Ammon's horn (tissue), 1 donor: ENCODE measurements at regions not wholly inside any gene's neighbourhood (a gene's known extent, or its start where the extent isn't known, plus 50 kb on each side); places are given as distances from the start of the nearest gene placed in this dataset.
A peak's percentile ranks its signal among the peaks of the same experiment; 100 is the strongest.

Source experiments
- DNase-seq: peaks from one replicate; pipeline ENCODE4 v3.0.0-alpha.2; 2016; ENCODE audit warnings: low spot score

DNA sequence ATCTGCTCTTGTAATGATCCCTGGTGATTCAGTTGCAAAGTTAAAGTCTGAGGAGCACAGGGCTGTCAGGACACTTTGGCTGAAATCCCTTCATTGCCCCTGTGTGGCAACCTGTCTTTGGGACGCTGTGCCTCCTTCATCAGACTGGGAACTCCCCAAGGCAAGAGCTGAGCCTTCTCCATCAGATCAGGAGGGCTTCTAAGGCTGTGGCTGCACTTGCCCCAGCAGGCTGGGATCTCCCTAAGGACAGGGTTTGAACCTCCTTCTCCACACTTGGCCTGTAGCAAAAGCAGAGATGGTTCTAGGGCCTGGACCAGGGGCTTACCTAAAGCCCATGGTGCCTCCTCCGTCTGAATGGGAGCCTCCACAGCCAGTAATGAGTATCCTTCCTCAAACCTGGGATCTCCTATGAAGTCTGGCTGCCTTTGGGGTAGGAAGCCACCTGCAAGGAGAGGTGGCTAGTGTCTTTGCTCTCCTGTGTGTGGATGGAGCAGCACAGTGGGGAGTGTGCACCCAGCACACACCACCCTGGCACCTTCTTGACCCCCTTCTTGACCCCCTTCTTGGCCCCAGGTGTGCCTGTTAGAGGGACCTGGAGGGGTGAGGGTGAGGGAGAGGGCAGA, 79.0 kb upstream of the NKD1 start:
- DNase-seq, result no peak

DNA sequence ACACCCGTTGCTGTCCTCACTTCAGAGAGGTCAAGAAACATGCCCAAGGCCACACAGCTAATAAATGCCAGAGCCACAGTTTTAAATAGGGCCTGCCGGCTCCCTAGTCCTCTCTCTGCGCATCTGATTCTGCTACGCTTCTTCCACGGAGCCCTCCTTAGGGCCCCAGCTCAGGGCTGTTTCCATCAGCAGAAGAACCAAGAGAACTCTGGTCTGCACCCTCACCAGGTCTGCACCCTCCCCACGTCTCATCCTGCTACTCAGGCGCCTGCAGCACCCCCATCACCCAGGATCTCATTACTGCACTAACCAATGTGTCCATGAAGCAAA, 79.5 kb upstream of the NKD1 start:
- DNase-seq, result no peak

DNA sequence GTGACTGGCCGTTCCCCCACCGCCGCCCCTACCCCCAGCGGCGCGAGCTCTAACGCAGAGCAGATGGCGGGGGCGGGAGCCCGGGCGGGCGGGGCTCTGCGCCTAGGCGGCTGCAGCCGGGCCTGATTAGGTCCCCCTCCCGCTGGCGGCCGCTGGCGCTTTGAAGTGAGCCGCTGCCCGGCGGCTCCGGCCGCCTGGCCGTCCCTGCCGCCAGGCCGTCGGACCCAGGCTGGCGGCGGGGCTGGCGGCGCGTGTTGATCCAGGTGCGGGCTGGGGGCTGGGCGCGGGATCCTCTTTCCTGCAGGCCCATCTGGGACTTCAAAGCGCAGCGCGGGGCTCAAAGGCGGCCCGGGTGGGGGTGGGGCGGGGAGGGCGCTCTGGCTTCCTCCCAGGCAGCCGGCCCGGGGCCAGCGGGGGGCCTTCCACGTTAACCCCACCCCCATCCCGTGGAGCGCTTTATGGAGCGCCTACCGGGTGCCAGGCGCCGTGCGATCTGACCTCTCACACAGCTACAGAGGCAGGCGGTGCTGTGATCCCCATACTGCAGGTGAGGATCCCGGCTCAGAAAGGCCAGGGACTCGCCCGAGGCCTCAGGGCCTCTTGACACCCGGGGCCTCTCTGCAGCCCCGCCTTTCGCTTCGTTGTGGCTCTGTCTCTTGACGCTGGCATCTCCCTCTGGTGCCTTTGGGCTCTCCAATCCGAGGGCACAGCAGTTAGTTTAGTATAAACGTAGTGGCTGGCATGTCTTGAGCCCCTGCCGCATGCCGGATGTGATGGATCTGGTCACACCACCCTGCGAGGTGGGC, 80.0 kb upstream of the NKD1 start:
- peak; percentile 35 for DNase-seq

DNA sequence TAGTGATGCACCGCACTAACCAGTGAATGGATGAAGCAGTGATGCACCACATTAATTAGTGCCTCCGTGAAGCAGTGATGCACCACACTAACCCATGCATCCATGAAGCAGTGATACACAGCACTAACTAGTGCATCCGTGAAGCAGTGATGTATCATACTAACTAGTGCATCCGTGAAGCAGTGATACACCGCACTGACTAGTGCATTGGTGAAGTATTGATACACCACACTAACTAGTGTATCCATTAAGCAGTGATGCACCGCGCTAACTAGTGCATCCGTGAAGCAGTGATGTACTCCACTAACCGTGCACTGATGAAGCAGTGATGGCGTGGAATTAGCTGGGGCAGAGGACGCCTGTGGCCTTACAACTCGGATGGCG, 80.6 kb upstream of the NKD1 start:
- DNase-seq, result no peak

DNA sequence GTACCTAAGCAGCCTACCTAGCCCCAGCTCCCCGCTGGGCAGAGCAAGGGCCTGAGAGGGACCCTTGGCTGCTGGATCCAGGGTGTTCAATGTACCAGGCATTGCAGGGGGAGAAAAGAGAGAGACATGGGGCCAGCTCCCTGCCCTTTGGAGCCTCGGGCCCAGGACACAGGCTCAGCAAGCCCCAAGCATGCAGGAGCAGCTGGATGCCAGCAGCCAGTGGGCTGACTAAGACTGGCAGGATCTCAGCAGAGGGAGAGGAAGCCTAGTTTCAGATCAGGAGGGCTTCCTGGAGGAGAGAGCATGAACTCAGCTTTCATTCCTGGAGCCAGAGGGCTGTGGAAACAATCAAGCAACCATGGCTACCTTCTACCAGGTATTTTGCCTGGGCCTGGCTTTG, 82.0 kb upstream of the NKD1 start:
- no peak for DNase-seq

DNA sequence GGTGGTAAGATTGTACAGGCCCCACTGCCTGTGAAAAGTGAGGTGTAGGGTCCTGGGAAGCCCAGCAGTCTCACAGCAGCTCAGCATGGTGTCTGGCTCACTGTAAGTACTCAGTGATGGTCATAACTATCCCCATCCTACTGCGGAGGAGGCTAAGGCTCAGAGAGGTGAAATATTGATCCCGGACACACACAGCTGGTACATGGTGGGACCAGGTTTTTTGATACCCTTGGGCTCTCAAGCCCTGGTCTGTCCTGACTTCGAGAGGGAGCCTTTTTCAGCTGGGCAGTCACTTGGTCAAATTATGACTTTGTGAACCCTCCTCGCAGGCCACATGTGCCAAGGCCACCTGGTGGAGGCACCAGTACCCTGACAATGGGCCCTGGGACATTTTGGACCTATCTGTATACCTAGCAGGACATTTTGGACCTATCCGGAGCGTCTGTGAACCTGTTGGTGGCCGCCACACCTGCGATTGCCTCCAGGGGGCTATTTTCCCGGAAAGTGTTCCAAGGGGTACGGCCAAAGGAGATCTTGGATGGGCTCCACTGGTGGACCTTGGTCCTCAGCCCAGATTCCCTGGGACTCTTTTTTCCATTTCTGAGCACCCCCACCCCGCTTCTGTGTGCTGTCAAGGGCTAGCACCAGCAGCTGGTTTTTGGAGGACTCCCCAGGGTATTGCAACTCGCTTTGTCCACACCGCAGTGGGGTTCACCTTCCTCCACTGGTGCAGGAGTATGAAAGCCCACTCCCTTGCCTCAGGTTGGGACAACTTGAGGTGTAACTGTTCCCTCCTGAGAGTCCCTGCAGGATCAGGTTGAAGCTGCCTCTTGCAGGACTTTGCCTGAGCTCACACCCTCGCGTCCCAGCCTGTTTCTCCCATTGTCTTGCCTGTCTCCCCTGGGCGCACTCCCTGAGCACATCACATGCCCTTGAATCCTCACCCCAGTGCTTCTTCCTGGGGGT, 83.6 kb upstream of the NKD1 start:
- no peak for DNase-seq

DNA sequence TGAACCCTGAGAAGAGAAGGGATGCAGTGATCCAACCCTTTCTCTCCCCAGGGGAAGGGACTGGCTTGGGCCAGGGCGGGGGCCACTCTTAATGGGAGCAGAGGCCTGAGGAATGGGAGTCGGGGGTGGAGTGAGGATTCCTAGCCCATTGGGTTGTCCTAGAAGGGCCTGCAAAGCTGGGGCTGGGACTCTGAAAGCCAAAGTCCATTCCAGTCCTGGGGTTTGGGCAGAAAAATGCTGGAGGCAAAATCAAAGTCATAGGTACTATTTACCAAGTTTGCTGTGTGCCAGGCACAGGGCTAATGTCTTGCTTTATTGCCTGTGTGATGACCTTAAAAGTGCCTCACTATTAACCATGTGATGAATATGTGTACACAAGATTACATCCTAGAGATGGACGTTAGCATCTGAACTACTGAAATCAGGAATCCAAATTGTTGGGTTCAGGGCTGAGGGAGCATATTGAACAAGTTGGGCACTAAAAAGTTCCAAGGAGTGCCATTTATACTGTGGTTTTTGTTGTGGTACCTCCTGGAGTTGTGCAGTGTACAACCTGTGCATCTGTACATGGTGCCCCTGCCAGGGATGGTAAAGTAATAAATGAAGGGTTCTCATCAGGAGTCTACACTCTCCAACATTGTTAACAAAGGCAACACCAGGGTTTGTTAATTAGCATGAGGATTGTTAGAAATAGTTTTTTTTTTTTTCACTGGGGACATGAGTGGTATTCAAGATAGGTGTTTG, 84.4 kb upstream of the NKD1 start:
- no peak for DNase-seq

DNA sequence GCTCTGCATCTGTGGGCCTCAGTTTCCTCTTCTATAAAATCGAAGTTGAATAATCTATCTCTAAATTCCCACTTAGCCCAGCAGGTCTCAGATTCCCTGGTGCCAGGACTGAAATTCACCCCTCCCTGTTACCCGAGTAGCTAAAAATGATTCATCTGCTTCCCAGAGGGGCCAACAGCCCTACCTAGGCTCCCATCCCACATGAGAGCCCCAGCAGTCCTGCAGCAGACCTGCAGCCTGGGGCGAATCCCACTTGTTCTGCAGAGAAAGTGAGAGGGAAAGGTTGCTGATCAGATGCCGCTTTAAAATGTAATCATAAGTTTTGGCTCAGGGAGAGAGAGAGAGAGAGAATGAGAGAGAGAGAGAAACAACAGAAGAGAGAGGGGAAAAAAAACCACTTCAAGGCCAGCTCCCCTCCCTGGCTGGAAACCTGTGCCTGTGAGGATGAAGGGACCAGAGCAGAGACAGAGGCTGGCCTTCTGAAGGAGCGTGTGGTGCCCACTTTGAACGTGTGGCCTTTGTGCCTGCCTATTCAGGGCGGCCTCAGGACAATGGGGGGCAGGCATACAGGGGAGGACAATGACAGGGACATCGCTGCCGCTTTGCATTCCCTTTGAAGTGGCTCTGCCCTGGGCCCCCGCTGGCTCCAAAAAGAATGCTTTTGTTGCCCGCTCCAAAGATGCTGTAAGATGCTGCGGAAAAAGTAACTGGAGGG, 85.2 kb upstream of the NKD1 start:
- no peak for DNase-seq

DNA sequence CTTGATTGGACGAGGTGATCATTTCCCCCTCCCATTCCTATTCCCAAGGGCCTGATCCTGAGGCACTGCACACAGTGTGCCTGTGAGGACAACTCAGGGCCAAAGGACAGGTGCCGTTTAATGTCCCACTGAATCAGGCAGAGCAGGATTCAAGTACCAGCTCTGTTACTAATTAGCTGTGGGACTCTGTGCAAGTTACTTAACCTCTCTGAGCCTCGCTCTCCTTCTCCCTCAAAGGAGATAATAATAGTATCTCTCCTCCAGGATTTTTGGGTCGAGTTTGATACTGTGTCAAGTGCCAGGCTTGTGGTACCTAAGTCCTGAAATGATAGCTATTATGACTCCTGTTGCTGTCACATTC, 86.8 kb upstream of the NKD1 start:
- DNase-seq, result no peak

DNA sequence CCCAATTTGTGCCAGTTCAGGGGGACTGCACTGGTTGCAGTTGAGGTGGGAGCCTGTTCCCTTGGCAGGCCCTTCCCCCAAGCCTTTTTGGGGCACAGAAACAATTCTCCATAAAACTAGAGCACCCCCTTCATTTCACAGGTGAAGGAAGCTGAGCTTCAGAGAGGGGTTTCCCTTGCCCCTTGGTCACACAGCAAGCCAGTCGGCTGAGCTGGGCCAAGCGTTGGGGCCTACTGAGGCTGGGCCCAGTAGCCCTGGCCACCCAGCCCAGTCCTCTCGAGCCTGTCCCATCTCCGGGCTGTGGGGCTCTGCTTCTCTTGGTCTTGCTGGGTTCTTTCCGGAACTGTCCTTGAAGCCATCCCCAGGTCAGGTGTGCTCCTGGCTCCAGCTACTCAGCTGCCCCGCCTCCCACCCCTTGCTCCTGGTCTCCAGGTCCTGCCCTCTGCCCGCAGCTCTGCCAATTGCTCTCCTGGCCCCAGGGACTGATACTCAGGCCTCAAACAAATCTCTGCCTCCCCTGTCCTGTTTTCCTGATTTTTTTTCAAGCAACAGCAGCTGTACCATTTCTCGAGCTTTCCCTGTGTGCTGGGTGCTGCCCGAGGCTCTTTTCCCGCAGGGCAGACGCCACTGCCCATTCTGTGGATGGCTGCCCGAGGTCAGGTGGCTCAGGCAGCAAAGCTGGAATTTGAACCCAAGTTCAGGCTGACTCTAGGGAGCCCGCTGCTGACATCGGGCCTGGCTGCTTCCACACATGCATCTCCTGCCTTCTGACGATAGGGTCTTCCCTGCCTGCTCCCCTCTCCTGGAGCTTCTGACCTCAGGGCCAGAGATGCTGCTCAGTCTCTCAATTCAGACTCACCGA, 87.4 kb upstream of the NKD1 start:
- no peak for DNase-seq

DNA sequence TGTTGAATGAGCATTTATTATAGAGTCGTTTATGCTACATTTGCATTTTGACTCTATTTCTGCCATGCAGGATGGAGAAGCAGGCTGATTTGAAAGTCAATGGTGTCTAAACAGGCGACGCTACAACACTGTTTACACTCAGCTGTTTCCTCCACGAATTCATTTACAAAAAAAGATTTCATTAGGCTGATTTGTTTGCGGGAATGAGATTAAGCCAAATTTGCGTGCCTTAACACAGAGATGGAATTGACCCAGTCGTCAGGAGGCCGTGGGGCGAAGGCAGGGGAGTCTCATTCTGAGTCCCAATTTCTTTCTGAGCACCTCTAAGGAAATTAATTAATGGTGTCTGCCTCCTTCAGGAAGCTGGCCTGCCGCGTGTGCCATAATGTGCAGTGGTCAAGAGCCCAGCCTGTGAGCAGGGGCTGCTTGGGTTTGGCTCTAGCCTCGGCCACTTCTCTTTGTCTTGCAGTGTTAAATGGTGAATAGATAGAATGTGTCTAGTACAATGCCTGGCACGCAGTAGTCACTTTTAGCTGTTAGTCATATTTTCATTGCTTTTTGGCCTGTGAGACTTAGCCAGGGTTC, 88.6 kb upstream of the NKD1 start:
- no peak for DNase-seq

DNA sequence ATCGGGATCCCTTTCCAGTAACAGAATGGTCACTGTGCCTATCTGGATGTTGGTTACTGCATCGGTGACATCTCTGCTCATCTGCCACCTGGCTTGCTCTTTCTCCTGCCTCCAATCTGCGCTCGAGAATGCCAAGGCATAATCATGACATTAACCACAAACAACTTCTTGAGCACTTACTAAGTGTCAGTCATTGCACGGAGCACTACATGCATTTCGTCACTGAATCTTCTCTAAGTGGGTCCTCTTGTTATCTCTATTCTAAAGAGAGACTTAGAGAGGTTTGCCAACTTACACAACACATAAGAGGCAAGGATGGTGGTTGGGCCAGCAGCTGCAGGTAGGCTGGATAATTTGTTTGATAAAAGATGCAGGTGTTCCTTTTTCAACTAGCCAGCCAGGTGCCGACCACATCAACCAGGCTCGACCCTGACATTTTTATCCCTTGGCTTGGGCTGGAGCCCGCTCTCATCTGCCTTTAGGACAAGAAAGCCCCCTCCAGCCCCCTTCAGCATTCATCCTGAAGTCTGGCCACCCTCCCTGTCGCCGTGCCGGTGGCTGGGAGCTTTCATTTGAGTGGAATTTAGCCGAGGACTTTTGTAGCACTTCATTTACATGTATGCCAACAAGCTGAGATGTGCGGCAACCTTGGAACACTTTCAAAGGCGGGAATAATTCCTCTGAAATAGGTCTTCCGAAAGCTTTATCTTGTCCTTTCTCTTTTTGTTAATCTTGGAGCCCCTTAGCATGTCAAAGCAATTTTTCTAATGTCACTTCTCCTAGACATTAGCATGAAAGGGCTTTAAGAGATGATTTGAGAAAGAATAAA, 89.3 kb upstream of the NKD1 start:
- no peak for DNase-seq

DNA sequence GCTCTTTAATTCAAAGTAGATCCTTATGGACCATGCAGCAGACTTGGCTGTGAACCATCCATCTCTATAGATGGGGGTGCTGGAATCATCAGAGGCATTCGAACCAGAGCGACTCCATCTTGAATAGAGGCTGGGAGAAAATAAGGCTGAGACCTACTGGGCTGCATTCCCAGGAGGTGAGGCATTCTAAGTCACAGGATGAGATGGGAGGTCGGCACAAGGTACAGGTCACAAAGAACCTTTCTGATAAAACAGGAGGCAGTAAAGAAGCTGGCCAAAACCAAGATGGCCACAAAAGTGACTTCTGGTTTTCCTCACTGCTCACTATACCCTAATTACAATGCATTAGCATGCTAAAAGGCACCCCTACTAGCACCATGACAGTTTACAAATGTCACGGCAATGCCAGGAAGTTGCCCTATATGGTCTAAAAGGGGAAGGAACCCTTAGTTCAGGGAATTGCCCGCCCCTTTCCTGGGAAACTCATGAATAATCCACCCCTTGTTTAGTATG, 89.2 kb upstream of the BRD7 start:
- no peak for DNase-seq

DNA sequence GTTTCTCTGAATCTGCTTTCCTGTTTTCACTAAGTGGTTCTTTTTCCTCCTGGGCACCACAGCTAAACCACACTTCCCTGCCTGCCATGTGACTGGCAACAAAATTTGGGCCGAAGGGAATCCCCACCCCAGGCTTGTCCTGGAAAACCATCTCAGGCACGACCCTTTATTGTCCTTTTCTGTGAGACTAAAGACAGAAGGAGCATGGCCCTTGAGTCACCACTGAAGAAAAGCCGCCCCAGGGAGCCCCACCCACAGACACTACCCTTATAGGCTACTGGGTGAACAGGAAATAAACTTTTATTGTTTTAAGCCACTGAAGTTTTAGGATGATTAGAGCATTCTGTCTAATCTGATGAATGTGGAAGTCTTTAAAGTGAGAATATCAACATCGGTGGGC, 88.6 kb upstream of the BRD7 start:
- DNase-seq, result no peak

DNA sequence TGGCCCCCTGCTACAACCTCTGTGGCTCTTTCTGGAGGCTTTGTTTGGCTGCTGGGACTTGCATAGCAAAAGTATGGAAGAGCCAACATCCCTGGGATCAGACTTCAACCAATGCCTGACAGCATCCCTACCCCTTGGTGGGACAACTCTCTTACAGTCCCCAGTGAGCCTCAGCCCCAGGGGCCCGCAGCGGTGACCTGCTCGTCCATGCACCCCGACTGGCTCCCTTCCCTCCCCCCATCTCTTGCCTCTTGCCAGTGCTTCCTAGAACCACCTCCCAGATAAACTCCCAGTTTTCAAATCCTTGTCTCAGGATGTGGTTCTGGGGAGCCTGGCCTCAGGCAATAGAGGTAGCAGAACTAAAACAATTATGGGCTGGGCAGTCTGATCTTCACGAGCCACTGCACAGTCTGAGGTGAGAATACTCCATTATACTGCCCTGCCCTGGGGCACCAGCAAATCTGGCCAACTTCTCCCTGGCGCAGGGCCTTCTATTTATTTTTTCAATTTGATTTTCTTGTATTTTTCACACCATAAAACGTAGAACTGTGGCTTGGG, 86.6 kb upstream of the BRD7 start:
- DNase-seq, result no peak

DNA sequence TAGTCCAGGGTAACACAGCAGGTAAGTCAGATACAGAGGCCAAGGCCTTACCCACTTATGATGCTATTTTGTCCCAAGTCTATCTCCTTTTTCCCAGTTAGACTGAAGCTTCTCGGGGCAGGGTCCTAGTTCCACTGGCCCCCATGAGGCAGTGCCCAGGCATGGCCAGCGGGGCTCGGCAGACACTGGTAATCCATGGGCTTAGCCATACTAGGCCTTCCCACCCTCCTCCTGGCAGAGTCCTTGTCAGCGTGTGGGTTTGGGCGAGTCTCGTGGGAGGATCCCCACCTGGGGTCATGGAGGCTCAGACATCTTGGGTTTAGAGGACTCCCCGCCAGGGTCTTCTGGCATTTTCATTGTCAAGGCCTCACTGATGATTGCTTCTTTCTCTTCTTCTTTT, 84.7 kb upstream of the BRD7 start:
- no peak for DNase-seq

DNA sequence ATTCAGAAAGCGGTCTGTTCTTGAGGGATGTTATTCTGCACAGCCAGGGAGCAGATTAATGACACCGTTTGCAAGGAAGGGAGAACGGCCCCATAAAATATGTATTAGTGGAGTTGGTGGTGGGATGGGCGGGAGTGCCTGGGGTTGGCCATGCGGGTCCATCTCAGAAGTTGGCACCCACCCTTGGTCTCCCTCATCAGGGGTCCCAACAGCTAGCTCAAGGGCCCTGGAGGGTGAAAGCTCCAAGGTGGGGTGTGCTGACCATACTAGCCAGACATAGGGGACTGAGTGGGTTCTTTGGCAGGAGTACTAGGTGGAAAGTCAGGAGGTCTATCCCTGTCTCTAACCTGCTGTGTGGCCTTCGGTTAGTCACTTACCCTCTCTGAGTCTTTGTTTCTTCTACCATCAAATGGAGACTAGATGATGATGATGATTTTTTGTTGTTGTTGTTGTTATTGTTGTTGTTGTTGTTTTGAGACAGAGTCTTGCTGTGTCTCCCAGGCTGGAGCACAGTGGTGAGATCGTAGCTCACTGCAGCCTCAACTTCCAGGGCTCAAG, 83.2 kb upstream of the BRD7 start:
- DNase-seq, result no peak

DNA sequence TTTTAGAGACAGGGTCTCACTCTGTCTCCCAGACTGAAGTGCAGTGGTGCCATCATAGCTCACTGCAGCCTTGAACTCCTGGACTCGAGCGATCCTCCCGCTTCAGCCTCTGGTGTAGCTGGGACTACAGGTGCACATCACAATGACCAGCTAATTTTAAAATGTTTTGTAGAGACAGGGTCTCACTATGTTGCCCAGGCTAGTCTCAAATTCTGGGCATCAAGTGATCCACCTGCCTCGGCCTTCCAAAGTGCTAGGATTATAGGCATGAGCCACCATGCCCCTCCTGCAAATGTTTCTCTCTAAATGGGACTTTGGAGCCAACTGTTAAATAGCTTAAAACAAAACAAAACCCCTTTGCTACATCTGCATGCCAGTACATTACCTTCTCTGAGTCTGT, 82.2 kb upstream of the BRD7 start:
- no peak for DNase-seq

DNA sequence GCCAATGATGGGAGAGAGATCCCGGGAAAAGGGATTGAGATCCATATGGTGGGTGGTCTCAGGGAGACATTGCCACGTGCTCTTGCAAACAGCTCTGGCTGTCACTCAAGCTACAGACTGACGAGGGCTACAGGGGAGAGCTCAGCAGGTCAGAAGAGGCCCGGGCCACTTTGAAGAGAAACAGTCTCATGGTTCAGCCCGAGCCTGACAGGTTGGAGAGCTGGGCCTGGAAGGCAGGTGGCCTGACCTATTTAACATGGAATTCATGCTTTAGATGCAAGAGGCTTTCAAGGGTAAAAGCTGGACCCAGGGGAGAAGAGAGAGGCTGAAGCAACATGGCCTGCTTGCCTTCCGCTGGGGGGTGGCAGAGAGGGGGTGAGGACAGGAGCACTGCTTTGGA, 81.0 kb upstream of the BRD7 start:
- no peak for DNase-seq
